HuH-7 (cell line): ENCODE measurements at regions not wholly inside any gene's neighbourhood (a gene's known extent, or its start where the extent isn't known, plus 50 kb on each side); places are given as distances from the start of the nearest gene placed in this dataset.

Experiments used
- DNase-seq: peaks from one replicate; pipeline ENCODE4 v3.0.0; 2011; ENCODE audit warnings: low spot score

DNA sequence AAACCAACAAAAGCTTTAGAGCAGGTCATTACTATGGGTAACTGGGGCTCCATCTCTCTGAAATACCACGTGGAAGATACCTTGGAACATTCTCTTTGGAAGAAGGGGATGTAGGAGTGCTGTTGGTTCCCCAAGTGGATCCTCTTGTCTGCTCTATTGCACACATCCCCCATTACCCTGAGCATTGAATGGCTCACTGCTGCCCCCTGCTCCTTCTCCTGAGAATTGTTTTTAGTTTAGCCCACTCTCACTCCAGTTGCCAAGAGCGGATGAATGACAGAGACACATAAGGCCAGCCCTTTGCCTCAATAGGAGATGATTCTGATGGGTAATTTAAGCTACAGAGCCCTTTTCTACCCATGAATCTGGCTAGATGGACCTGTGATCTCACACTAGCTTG, 135.6 kb upstream of the SUCLG2 start:
- DNase-seq: peak; percentile 16

DNA sequence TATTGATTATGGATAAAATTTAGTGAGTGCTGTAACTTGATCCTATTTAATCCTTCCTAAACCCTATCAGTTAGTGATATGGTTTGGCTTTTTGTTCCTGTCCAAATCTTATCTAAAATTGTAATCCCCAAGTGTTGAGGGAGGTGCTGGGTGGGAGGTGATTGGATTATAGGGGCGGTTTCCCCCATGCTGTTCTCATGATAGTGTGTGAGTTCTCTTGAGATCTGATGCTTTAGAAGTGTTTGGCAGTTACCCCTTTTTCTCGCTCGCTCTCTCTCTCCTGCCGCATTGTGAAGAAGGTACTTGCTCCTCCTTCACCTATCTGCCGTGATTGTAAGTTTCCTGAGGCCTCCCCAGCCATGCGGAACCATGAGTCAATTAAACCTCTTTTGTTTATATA, 134.0 kb upstream of the SUCLG2 start:
- no peak for DNase-seq

DNA sequence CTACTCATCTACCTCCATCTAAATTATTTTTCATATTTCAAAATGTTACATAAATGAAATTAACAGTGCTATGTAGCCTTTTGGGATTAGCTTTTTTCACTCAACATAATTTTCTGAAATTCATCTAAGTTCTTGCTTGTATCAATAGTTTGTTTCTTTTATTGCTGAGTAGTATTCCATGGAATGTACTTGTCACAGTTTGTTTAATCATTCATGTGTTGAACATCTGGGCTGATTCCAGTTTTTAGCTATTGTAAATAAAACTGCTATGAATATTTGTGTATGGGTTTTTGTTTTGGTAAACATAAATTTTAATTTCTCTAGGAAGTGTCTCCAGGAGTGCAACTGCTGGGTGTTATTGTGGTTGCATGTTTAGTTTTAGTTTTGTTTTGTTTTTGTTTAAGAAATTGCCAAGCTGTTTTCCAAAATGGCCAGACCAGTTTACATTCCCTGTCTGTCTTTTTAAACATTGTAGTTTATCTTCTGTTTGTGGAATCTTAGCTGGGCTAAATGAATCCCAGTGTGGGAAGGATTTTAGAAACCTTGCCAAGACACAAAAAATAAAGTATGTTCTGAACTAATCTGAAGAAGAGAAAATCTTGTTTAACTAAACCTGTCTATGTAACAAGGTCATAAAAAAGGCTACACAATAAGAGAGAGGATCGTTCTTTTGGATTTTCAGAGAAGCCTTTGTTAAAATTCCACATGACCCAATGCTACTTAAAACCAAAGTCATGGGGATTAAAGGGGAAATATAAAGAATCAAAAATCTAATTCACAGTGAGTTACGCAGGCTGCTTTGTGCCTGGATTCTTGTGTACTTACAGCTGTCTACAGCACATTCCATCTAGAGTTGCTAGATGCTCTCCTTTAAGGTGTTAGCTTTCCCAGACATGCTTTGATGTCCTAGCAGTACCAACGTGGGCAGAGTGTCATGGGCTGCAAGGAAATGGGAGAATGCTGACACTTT, 129.2 kb upstream of the SUCLG2 start:
- DNase-seq: no peak

DNA sequence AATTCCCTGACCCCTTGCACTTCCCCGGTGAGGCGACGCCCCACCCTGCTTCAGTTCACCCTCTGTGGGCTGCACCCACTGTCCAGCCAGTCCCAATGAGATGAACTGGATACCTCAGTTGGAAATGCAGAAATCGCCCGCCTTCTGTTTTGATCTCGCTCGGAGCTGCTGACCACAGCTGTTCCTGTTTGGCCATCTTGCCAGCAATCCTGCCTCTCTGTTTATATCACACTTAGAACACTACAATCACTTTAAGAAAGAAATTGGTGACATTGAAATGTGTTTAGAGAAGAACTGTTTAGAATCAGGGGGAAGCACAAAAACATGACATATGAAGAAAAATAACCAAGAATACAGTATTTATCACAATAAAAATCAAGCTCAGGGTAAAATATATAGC, 127.5 kb upstream of the SUCLG2 start:
- DNase-seq: no peak

DNA sequence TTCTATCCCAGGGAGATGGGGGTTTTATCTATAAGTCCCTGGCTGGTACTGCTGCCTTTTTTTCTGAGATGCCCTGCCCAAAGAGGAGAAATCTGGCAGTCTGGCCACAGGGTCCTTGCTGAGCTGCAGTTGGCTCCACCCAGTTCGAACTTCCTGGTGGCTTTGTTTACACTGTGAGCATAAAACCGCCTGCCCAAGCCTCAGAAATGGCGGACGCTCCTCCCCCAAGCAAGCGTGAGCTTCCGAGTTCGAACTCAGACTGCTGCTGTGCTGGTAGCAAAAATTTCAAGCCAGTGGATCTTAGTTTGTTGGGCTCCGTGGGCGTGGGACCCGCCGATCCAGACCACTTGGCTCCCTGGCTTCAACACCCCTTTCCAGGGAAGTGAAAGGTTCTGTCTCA, 126.8 kb upstream of the SUCLG2 start:
- DNase-seq: no peak

DNA sequence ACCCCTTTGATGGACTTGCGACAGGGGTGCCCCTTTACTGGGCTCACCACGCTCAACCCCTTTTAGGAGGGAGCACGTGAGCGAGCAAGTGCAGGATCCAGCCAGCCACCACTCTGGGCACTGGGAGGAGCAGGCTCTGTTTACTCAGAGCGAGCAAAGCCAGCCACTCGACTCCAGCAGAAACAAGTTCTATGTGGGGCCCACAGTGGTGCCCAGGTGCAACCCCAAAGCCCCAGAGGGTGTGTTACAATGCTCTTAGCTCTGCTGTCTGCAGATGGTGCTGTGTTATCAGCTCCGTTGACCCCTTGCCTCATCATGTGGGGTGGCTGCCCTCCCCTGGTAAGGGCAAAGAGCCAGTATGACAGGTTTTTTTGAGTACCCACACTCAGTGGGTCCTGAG, 120.3 kb upstream of the SUCLG2 start:
- DNase-seq: no peak

DNA sequence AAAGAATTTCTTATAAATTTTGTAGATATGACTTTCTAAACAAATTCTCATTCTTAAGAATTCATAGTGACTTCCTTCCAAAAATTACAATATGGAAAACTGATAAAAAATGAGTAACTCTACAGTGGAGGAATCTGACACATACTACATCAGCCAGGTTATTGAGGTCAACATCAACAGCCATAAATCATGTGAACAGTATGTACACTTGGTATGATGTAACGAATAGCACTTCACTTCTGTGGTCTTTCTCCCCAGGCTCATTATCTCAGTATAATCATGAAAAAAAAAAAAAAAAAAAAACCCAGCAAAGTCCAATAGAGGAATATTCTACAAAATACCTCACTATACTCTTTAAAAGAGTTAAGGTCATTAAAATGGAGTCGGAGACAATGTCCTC, 111.2 kb upstream of the SUCLG2 start:
- peak; percentile 1 for DNase-seq

DNA sequence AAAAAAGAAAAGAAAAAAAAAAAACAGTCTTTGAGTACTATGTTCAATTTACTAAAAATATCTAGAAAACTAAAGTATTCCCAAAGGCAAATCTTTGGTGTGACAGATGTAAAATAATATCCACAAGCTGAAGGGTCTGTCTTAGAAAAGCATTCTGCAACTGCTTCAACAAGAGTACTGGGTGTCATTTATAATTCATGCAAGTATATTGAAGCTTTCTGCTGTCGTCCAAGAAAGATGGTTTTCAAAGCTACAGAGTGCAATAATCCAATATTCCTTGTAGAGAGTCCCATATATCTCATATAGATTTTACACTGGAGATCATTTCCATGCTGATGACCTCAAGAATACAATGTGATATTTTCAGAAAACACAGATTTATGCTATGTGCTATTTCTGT, 90.9 kb upstream of the SUCLG2 start:
- DNase-seq: no peak

DNA sequence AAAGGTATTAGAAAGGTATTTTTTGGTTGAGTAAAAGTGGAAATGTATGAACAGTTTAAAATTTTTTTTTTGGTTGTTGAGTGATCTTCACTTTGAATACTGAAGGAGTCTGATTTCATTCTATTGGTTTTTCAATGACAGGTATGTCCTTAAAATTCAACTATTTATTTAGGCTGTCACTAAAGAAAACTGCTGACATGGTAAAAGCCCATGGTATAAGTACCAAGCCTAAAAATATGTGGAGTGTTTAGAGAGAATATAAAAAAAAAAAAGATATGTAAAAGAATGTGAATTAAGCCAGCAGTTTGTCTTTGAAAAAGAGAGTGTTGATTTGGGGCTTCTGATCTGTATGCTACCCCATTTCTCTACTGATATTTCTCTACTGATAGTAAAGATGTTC, 90.3 kb upstream of the SUCLG2 start:
- no peak for DNase-seq

DNA sequence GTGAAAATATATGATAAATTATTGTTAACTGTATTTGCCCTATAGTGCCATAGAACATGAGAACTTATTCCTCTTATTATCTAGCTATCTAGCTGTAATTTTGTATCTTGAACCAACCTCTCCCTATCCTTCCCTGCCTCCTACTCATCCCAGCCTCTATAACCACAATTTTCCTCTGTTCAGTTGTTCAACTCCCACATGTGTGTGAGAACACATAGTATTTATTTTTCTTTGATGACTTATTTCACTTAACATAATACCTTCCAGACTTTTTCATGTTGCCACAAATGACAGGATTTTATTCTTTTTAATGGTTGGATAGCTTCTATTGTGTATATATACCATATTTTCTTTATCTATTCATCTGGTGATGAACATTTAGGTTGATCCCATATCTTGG, 85.4 kb upstream of the SUCLG2 start:
- DNase-seq: no peak

DNA sequence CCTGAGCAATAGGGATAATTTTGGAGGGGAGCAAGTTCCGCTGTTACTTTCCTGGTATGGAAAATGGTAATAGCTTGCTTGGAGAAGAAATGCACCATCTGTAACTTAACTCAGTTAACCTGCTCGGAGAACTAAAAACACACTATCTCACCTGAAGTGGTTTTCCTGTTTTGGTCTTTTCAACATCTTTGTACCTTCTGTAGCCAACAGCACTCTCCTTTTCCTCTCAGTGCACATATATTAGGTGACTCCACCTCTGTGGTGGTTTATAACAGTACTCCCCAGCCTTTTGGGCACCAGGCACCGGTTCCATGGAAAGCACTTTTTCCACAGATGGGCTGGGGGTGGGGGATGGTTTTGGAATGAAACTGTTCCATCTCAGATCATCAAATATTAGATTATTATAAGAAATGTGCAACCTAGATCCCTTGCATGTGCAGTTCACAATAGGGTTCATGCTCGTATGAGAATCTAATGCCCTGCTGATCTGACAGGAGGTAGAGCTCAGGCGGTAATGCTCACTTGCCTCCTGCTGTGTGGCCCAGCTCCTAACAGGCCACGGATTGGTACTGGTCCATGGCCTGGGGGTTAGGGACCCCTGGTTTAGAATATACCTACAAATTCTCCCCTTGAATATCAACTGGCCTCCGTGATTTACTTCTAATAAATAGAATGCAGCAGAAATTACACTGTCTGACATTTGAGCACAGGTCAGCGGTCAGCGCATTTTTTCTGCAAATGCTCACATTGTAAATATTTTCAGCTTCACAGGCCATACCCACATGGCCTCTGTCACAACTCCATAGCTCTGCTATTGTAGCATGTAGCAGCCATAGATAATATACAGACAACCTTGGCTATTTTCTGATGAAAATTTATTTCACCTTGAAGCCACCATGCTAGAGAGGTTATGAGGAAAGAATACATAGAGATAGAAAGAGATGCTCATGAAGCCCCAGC, 83.8 kb upstream of the SUCLG2 start:
- DNase-seq: no peak

DNA sequence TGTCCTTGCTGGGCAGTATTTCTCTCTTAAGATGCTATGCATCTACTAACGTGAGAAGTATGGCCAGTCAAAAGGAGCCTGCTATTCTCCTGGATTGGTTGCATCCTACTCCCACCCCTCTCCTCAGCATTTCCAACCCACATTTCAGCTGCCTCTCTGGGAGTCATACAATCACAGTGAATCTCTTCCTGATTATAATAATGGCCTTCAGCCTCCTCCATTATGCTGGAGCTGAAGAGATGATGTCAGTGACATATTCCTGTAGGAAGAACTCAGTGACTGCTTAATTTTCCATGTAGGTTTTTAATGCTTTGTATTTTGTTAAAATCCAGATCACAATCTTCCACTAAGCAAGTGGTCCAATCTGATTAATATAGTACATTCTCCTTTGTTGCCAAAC, 82.7 kb upstream of the SUCLG2 start:
- DNase-seq: no peak

DNA sequence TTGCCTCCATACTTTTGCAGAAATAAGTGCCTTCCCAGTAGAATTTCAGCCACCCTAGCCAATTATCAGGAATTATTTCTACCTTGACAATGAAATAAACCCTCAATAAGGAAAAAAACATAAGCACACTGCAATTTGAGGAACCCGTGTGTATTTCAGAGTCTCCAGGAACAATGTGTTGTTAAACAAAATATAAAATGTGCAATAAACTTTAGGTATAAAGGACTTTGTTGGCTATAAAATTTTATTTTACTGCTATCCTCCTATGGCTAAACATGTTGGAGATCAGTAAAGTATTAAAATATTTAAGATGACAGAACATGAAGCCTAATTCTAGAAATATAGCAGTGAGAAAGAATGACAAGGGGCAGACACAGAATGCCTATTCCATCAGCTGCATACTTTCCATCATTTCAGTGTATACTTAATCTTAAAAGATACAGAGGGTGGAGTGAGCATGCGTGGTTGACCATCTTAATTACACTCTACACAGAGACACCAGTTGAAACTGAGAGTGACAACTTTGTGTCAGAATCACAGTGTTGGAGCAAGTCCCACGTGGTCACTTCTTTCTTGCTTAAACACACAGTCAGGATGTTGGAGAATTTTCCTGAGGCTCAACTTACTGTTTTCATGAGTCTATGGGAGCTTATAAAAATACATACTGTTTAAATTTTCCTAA, 79.0 kb upstream of the SUCLG2 start:
- DNase-seq: no peak

DNA sequence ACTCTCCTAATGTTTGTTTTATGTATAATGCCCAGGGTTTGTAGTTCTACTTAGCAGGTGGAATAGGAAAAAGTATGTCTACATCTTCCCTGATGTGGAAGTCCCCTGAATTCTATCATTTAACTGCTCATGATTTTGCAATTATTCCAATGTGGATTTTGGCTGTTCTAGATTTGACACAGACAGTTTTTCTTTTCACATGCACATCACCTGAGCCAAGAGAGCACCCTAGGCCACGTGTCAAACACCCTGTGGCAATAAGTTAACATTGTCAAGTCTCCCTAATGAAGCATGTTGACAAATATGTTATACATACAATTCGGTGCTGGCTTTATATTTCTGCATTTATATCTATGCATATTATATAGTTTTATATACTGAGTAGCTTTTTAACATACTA, 70.0 kb upstream of the SUCLG2 start:
- no peak for DNase-seq

DNA sequence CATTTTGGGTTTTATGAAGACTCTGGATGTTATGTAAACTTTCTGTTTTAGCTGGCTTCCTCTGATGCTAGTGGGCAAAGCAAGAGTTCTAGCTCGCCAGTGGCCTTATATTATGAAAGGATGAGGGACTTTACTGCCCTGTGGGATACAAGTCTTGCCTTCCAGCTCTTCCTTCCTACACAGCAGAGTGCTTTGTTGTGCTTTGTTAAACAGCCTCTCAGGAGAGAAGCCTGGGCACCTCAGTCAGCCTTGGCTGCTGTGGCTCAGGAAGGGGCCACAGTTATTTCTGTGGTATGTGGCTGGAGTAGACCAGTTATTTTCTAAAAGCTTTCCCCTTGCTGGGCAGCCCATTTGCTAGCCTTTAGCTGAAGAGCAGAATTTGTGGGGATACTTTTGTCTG, 69.5 kb upstream of the SUCLG2 start:
- no peak for DNase-seq

DNA sequence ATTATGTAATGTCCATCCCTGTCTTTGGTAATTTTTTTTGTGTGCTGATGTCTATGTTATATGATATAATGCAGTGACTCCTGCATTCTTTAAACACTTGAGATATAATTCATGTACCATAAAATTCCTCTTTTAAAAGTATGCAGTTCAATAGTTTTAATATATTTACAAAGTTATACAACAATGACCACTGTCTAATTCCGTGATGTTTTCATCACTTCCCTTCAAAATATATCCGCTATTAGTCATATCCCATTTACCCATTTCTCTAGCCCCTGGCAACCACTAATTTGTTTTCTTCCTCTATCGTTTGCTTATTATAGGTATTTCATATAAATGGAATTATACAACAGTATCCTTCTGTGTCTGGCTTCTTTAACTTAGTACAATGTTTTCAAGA, 64.9 kb upstream of the SUCLG2 start:
- DNase-seq: no peak

DNA sequence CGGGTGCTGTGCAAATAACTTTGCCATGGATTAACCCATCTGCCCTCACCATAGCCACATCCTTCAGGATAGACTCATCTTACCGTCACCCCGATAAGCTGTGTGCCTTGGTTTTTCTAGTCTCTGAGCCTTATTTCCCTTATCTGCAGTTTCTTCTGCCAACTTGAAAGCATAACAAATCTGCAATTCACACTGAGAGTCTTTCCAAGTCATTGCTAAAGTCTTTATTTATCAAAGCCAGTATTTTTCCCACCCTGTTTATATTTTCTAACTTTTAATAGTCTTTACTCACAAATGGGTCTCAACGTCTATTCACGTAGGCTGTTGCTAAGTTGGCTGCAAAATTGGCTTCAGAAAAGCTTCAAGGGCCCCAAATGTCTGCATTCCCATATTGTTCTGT, 61.6 kb upstream of the SUCLG2 start:
- no peak for DNase-seq

DNA sequence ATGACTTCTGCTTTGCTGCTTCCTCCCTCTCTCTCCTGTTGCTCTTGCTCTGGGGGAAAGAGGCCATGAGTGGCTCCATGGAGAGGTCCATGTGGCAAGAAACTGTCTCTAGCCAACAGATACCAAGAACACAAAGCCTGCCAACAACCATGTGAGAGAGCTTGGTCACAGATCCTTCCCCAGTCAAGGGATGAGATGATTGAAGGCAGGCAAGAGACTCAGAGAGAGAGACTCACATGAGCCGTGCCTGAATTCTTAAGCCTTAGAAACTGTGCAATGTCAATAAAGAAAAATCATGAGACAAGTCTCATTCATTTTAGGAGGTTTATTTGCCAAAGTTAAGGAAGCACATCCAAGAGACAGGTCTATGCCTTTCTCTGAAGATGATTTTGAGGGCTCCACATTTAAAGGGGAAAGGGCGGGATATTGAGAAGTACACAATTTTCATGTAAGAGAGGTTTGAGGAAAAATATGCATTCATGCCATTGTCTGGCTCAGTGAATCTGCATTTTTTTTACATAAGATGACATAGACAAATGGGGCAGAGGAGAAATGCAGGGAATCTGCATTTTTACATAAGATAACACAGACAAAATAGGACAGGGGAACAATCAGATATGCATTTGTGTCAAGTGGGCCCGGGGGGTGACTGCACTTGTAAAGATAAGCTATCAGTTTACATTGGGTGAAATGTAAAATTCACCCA, 59.5 kb upstream of the SUCLG2 start:
- no peak for DNase-seq

DNA sequence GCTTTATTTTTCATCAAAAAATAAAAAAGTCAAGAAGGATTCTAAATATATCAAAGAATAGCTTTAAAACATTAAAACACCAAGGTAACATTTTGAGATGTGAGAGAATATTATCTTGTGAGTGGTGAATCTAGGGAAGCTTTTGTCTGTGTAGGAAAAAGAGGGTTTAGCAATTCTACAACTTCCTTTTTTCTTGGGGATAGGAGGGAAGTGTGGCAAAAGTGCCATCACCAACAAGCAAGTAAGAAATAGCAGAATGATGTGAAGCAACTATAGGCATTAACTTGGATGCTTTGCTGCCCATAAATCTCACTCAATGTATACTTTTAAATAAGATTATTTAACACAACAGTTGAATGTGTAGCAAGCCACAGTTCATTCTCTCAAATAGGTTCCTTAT, 57.8 kb upstream of the SUCLG2 start:
- no peak for DNase-seq

DNA sequence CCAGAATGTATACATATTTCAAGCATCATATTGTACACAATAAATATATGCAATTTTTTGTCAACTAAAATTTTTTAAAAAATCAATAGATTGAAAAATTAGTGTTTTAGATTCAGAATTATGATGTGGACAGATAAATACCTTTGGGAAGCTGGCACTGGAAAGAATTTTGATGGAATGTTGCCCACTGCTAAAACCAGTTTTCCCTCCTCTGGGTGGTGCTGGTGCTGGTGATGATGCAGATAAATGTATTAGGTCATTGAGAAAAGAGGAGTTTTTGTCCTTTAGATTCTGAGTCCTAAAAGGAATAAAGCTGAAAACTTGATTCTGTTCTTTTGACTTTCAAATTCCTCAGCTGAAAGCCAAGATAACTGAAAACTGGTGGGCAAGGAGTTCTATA, 56.0 kb upstream of the SUCLG2 start:
- no peak for DNase-seq

DNA sequence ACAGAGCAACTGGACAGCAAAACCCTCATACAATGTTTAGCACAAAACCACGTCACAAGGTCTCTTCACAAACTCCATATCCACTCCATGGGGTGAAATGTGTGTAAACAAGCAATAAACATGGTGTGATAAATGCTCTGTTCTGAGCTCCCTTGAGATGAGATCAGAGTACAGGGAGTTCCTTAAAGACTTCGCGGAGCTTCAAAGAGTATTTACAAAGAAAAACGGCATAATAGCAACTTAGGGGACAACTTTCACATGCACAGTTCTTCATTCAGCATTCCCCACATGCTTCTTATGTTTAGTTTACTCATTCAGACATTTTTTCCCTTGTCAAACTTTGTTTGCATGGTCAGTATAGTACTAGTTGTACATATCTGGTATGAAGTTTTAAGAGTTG, 52.5 kb upstream of the SUCLG2 start:
- no peak for DNase-seq

DNA sequence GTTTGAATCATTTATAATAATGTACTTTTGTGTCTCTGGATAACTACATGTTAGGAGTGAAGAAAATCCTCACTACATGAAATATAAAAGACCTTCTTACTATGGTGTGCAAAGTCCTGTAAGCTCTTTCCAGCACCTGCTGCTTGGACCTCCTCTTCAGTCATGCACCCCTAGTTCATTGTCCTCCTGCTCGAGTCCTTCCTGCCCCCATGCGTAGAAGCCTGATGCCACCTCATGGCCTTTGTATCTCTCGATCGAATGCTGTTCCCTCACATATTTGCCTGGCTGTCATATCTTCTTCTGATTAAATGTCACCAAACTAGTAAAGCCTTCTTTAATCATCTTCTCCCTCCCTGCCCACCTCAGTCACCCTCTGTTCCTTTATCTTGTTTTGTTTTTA, 49.9 kb upstream of the SUCLG2 start:
- no peak for DNase-seq
